DND-41 (cell line): ENCODE measurements at regions not wholly inside any gene's neighbourhood (a gene's known extent, or its start where the extent isn't known, plus 50 kb on each side); places are given as distances from the start of the nearest gene placed in this dataset.
A peak's percentile ranks its signal among the peaks of the same experiment; 100 is the strongest.
"Not testable (repeated sequence)": the region's sequence is repeated elsewhere in the genome, so short reads cannot be mapped to it uniquely, and the experiment has no call there.

ENCODE experiments used
- ATAC-seq: fragments of 200-7000 bp; cut with Tn5 transposase; 3 replicates; pipeline ENCODE4 v1.9.1; 2021; ENCODE audit warnings: low read depth; ENCODE audit not compliant: insufficient read depth
- DNase-seq: peaks from one replicate; pipeline ENCODE4 v3.0.0-alpha.2; 2020
- H2AFZ ChIP-seq: 2 replicates; pipeline ENCODE4 v1.6.0; 2012; ENCODE audit warnings: low read depth, low read length
- H3K27ac ChIP-seq: 2 replicates; pipeline ENCODE4 v1.5.1; 2012; ENCODE audit warnings: low read length, inconsistent platforms
- H3K27me3 ChIP-seq: fragments of 200-600 bp; sonication (generic); 2 replicates; pipeline ENCODE4 v1.6.0; 2012; ENCODE audit warnings: low read length, mild to moderate bottlenecking, inconsistent platforms; ENCODE audit not compliant: insufficient read depth, poor library complexity
- H3K36me3 ChIP-seq: 2 replicates; pipeline ENCODE4 v1.5.1; 2012; ENCODE audit warnings: low read length, inconsistent platforms; ENCODE audit not compliant: insufficient read depth
- H3K4me1 ChIP-seq: 2 replicates; pipeline ENCODE4 v1.5.1; 2012; ENCODE audit warnings: mild to moderate bottlenecking, low read length; ENCODE audit not compliant: insufficient read depth
- H3K4me2 ChIP-seq: 2 replicates; pipeline ENCODE4 v1.6.0; 2012; ENCODE audit warnings: mild to moderate bottlenecking, moderate library complexity, low read length, inconsistent platforms; ENCODE audit not compliant: insufficient read depth
- H3K4me3 ChIP-seq, 2 experiments: fragments of 200-600 bp in 1 of 2; shearing (Covaris generic) in 1 of 2; 2 replicates each; pipeline ENCODE4 v1.5.1; 2012 to 2016; ENCODE audit warnings: inconsistent platforms in 2 of 2, low read length in 2 of 2, mild to moderate bottlenecking in 2 of 2, low read depth in 1 of 2, moderate library complexity in 1 of 2
- H3K79me2 ChIP-seq: 2 replicates; pipeline ENCODE4 v1.6.0; 2012; ENCODE audit warnings: low read length, inconsistent platforms; ENCODE audit not compliant: insufficient read depth
- H3K9ac ChIP-seq: 2 replicates; pipeline ENCODE4 v1.6.0; 2012; ENCODE audit warnings: low read depth, mild to moderate bottlenecking, inconsistent platforms, low read length, moderate library complexity
- H3K9me3 ChIP-seq: 2 replicates; pipeline ENCODE4 v1.5.1; 2012; ENCODE audit warnings: low read length, moderate library complexity, mild to moderate bottlenecking, inconsistent platforms; ENCODE audit not compliant: insufficient read depth, severe bottlenecking
- H4K20me1 ChIP-seq: 2 replicates; pipeline ENCODE4 v1.6.0; 2012; ENCODE audit warnings: low read length; ENCODE audit not compliant: insufficient read depth
- EZH2 ChIP-seq: IDR thresholded peaks from 3 replicates; pipeline ENCODE4 v1.6.1; 2012; ENCODE audit warnings: borderline replicate concordance, low read depth, mild to moderate bottlenecking, moderate library complexity, low read length, inconsistent platforms; ENCODE audit not compliant: severe bottlenecking
- TF ChIP-seq, protein P1 (sequence below): IDR thresholded peaks from 2 replicates; pipeline ENCODE4 v1.5.1; 2012; ENCODE audit warnings: borderline replicate concordance, low read length, moderate library complexity, mild to moderate bottlenecking; ENCODE audit not compliant: poor library complexity, severe bottlenecking; ENCODE audit errors: extremely low read depth

DNA sequence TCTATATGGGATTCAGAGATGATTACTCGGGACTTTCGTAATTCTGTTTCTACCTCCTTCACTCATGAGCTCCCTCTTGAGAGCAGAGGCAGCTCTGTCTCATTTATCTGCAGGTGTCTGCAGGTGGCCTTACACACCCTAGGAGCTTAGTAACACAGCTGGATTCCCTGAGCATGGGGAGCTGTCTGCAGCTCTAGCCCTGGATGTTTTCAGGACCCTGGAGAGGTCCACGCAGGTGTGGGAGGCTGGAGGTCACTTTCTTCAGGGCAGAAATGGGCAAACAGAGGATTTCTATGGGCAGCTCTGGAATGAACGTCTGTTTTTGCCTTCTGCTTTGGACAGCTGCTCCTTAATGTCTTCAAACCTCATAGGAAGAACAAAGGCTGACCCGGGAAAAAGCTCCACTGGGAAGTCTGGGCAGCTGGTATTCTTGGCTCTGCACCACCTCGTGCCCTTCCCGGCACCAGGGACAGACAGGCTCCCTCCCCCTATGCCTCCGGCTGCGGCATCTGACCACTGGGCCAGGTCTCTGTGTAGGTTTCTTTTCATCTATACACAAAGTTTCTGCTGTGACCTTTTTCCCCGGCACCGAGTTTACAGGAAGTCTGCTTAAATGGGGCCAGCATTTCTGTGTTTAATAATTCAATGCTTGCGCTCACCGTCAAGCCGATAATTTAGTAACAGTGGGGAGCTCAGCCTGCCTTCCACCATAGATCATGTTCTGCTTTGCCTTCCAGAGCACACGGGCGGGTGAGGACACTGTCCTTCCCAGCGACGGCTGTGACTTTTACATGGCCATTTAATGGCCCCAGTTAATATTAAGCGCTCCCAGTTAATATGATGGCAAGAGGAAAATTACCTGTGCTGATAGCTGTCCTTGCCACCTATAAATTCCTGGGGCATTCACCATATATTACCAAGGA, 320.2 kb upstream of the SFSWAP start:
- DNase-seq = peak; percentile 44
- Histone ChIP-seq H3K9me3 (peaks cover 3% of the 10 kb centered on the region), H2AFZ (no peak overlapping the region), H3K4me2 (no peak overlapping the region), H3K36me3 (no peaks in the 10 kb centered on the region), H3K9ac (no peak overlapping the region), H3K4me1 (no peaks in the 10 kb centered on the region), H3K79me2 (no peaks in the 10 kb centered on the region), H4K20me1 (no peaks in the 10 kb centered on the region; the same call in 1 of the 2 replicates), H3K4me3 (no peak overlapping the region), H3K27ac (no peak overlapping the region), H3K27me3 (no peaks in the 10 kb centered on the region)
- TF ChIP-seq, protein P1, sequence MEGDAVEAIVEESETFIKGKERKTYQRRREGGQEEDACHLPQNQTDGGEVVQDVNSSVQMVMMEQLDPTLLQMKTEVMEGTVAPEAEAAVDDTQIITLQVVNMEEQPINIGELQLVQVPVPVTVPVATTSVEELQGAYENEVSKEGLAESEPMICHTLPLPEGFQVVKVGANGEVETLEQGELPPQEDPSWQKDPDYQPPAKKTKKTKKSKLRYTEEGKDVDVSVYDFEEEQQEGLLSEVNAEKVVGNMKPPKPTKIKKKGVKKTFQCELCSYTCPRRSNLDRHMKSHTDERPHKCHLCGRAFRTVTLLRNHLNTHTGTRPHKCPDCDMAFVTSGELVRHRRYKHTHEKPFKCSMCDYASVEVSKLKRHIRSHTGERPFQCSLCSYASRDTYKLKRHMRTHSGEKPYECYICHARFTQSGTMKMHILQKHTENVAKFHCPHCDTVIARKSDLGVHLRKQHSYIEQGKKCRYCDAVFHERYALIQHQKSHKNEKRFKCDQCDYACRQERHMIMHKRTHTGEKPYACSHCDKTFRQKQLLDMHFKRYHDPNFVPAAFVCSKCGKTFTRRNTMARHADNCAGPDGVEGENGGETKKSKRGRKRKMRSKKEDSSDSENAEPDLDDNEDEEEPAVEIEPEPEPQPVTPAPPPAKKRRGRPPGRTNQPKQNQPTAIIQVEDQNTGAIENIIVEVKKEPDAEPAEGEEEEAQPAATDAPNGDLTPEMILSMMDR = no peak
- no peak for TF ChIP-seq EZH2
- ATAC-seq = no peak

DNA sequence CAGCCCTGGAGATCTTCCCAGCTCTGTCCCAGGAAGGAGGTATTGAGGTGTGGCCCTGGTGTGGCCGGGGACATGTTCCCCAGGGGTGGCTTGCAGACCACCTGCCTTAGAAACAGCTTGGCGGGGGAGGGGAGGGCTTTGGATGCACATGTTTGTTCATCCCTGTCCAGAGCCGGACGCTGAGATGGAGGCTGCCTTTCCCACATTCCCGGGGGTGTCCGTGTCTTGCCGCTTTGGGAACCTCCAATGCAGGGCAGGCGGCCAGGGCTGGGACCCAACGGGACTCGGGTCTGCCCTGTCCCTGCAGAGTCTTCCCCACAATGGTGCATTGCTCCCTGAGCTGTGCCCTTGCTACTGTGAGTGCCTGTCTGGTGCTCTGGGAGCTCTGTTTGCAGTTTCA, 319.5 kb upstream of the SFSWAP start:
- no peak for ATAC-seq
- Histone ChIP-seq H3K36me3 (no peaks in the 10 kb centered on the region), H3K79me2 (no peaks in the 10 kb centered on the region), H3K27me3 (no peaks in the 10 kb centered on the region), H3K4me3 (no peak overlapping the region), H3K9me3 (peaks cover 8% of the 10 kb centered on the region), H2AFZ (no peak overlapping the region), H3K4me2 (no peak overlapping the region), H3K9ac (no peak overlapping the region), H3K4me1 (no peaks in the 10 kb centered on the region), H4K20me1 (no peaks in the 10 kb centered on the region; the same call in 1 of the 2 replicates), H3K27ac (no peak overlapping the region)
- no peak for DNase-seq
- TF ChIP-seq EZH2 = no peak
- TF ChIP-seq, protein P1 = no peak

DNA sequence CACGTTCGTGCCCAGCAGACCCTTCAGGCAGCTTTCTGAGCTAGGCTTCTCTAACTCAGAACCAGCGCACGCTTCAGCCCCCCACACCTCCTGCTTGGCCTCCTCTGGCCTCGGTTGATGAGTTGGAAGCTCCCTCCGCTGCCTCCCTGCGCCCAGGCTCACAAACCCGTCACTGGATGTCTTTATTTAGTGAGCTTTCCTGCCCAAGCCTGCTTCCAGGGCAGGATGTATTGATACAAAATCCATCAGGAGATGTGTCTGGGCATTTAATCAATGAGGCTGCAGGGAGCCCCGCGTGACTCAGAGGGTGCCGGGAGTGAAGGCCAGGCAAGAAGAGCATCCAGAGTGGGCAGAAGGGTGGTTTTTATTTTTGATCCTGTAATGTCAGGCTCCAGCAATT, 316.1 kb upstream of the SFSWAP start:
- not testable (repeated sequence) for H3K79me2 ChIP-seq, H3K4me3 ChIP-seq, H2AFZ ChIP-seq, H3K9ac ChIP-seq, H3K27ac ChIP-seq, H3K27me3 ChIP-seq, H4K20me1 ChIP-seq, H3K4me1 ChIP-seq, ATAC-seq, DNase-seq, H3K4me2 ChIP-seq, H3K36me3 ChIP-seq
- H3K9me3 ChIP-seq = peaks cover 23% of the 10 kb centered on the region

DNA sequence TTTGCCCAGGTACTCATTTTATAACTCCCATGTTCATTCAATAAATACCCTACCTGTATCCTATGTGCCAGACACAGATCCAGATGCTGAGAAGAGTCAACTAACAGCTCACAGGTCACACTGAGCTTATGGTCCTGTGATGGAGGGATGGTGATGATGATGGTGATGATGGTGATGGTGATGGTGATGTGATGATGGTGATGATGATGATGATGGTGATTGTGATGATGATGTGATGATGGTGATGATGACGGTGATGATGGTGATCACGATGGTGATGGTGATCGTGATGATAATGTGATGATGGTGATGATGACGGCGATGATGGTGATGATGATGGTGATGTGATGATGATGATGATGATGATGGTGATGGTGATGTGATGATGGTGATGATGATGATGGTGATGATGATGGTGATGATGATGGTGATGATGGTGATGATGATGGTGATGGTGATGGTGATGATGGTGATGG, 315.6 kb upstream of the SFSWAP start:
- not testable (repeated sequence) for ATAC-seq, H3K27ac ChIP-seq, H3K4me2 ChIP-seq

More for the DNA sequence above, 315.6 kb upstream of the SFSWAP start:
- H4K20me1 ChIP-seq, H3K4me1 ChIP-seq, H3K4me3 ChIP-seq, H2AFZ ChIP-seq, H3K79me2 ChIP-seq, H3K27me3 ChIP-seq, DNase-seq, H3K9ac ChIP-seq, H3K36me3 ChIP-seq: not testable (repeated sequence)
- peaks cover 23% of the 10 kb centered on the region for H3K9me3 ChIP-seq
